ENCODE measurements at regions not wholly inside any gene's neighbourhood (a gene's known extent, or its start where the extent isn't known, plus 50 kb on each side); places are given as distances from the start of the nearest gene placed in this dataset.

DNA sequence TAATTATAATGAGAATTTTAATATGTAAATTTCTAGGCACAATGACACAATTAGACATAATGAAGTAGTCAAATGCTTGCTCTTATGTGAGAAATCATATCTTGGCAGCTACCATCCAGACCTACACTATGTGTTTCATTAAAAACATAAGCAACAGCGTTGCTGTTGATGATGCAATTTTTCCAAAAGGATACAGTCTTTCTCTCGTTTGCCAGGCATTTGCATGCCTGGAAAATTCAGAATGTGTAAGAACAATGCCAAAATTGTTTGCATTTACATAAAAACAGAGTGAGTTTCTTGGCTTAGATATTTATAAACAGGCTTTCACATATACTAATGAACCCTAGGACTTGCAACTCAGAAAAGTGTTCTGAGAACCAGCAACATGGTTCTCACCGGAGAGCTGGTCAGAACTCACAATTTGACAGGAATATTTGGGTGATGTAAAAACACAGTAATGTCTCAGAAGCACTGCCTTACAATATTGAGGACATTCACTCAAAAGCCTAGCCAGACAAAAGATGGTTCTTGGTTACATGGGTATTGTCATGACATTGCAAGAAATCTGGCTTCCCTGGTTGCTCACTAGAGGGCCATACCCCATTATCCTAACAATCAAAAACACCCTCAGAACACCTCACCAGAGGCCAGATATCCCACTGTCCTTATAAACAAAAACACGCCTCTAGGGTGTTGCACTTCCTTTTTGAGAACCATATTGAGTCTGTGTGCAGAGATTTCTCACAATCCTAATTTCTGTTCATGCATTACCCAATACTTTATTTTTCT is 1029.0 kb upstream of the AGA start:
- TF ChIP-seq, protein P1, sequence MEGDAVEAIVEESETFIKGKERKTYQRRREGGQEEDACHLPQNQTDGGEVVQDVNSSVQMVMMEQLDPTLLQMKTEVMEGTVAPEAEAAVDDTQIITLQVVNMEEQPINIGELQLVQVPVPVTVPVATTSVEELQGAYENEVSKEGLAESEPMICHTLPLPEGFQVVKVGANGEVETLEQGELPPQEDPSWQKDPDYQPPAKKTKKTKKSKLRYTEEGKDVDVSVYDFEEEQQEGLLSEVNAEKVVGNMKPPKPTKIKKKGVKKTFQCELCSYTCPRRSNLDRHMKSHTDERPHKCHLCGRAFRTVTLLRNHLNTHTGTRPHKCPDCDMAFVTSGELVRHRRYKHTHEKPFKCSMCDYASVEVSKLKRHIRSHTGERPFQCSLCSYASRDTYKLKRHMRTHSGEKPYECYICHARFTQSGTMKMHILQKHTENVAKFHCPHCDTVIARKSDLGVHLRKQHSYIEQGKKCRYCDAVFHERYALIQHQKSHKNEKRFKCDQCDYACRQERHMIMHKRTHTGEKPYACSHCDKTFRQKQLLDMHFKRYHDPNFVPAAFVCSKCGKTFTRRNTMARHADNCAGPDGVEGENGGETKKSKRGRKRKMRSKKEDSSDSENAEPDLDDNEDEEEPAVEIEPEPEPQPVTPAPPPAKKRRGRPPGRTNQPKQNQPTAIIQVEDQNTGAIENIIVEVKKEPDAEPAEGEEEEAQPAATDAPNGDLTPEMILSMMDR (IDR thresholded peaks at IDR 0.05): no peak
- no peak for TF ChIP-seq POLR2A (IDR thresholded peaks at IDR 0.05)
